GM12801 (cell line): ENCODE measurements at regions not wholly inside any gene's neighbourhood (a gene's known extent, or its start where the extent isn't known, plus 50 kb on each side); places are given as distances from the start of the nearest gene placed in this dataset.

Experiments
- TF ChIP-seq, protein P1 (sequence below): IDR thresholded peaks from one replicate; pipeline ENCODE4 v1.5.1; 2011; ENCODE audit warnings: control low read depth; ENCODE audit not compliant: insufficient read length; ENCODE audit errors: extremely low read depth

GRCh38 chr15:70328679-70329115 lies 231.0 kb upstream of the TLE3 start:
- TF ChIP-seq, protein P1, sequence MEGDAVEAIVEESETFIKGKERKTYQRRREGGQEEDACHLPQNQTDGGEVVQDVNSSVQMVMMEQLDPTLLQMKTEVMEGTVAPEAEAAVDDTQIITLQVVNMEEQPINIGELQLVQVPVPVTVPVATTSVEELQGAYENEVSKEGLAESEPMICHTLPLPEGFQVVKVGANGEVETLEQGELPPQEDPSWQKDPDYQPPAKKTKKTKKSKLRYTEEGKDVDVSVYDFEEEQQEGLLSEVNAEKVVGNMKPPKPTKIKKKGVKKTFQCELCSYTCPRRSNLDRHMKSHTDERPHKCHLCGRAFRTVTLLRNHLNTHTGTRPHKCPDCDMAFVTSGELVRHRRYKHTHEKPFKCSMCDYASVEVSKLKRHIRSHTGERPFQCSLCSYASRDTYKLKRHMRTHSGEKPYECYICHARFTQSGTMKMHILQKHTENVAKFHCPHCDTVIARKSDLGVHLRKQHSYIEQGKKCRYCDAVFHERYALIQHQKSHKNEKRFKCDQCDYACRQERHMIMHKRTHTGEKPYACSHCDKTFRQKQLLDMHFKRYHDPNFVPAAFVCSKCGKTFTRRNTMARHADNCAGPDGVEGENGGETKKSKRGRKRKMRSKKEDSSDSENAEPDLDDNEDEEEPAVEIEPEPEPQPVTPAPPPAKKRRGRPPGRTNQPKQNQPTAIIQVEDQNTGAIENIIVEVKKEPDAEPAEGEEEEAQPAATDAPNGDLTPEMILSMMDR = no peak

- TF ChIP-seq, protein P1 = no peak
Observed at GRCh38 chr15:70327856-70328678, 230.3 kb upstream of the TLE3 start.

DNA sequence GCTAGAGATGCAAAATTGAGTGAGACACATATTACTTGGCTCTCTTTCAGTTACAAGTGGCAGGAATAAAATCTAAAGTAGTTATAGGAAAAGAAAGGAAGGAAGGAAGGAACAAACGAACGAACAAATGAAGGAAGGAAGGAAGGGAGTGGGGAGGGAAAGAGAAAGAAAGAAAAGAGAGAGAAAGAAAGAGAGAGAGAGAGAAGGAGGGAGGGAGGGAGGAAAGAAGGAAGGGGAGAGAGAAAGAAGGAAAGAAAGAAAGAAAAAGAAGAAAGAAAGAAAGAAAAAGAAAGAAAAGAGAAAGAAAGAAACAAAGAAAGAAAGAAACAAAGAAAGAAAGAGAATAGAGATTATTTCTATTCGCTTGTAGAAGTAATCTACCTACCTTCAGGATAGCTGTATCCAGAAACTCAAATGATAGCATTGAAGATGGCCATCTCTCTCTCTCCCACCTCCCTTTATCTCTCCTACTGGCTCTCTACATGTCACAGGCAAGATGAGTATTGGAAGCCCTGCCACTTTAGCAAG lies 229.7 kb upstream of the TLE3 start:
- TF ChIP-seq, protein P1 = no peak

DNA sequence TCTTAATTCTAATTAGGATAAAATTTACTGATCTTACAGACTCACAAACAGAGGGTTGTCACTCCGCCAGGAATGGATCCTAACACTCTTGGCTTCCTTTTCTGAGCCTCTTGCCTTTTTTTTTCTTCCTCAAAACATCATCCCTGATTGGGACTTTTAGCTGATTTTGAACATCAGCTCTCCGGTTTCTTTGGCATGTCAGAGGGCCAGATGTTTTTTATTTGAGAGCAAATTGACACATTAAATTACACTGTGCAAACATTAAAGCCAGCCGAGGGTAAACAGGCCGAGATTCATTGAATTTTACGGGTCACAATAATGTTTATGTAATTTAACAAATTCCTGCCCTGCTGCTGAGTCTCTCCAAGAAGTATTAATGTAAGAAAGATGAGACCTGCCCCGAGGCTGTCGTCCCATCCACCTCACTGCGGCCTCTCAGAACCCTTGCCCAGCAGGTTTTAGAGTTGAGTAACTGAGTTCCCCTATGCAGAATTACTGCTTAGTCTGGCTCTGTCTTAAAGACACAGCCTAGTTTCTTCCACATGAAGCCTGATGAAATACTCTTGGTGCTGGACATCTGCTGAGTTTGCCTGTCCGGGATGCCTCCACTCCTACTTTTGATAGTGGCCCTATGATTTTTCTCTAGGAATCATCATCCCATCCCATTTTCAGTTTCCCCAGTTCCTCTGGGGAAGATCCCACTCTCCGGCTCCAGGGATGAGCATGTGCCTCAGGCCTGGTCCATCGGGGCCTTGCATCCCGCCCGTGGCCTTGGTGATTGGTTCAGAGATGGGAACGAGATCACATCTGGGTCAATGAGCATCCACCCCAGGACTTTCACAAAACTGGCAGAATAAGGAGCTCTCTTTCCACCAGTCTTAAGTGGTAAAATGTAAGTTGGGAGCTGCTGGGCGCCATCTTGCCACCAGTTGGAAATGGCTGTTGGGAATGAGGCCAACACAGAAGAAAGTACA lies 226.6 kb upstream of the TLE3 start:
- TF ChIP-seq, protein P1 = no peak

DNA sequence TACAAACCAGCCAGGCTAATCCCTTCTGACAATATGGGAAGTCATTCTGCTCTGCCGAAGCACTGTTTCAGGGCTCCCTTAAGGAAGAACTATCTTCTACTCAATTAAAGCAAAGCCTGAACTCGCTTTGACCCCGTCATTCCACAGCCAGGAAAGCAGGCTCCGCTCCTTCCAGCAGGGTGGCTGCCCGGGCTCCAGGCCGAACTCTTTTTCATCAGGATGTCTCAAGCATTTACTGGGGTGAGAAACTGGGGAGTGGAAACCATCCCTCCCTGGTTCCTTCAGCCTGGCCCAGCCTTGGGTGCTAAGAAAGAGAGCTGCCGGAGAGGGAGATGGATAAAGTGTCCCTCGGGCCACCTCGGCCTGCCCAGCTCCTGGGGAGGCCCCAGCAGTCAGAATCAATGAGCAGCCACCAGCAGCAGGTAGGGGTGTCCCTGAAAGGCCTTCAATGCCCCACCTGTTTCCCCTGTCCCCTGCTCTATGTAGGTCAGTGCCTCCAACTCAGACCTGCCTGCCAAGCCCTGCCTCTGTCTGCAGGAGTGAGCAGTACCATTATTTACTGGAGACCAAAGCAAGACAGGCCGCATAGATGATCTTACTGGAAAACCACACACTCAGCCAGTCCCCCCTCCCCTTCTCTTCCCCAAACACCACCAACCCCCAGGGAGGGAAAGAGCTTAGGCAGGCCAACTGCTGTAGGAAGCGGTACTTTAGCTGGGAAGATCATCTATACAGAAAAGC lies 225.6 kb upstream of the TLE3 start:
- TF ChIP-seq, protein P1 = no peak

- TF ChIP-seq, protein P1 = no peak
Observed at GRCh38 chr15:70322051-70322668, 224.4 kb upstream of the TLE3 start.
